HEK293T (cell line): ENCODE measurements at regions not wholly inside any gene's neighbourhood (a gene's known extent, or its start where the extent isn't known, plus 50 kb on each side); places are given as distances from the start of the nearest gene placed in this dataset.

Source experiments
- ARNT ChIP-seq: fragments of 450-650 bp; IDR thresholded peaks from 2 replicates; pipeline ENCODE4 v1.6.1; 2017; ENCODE audit warnings: mild to moderate bottlenecking
- BHLHE40 ChIP-seq: fragments of 450-650 bp; IDR thresholded peaks from 2 replicates; pipeline ENCODE4 v1.6.1; 2016; ENCODE audit warnings: mild to moderate bottlenecking, moderate library complexity, borderline replicate concordance
- ELF4 ChIP-seq: fragments of 450-650 bp; IDR thresholded peaks from 2 replicates; pipeline ENCODE4 v1.6.1; 2017; ENCODE audit warnings: antibody characterized with exemption
- FOXA1 ChIP-seq: fragments of 450-650 bp; IDR thresholded peaks from 2 replicates; pipeline ENCODE4 v1.6.1; 2016; ENCODE audit warnings: mild to moderate bottlenecking
- FOXK2 ChIP-seq: fragments of 450-650 bp; IDR thresholded peaks from 2 replicates; pipeline ENCODE4 v1.6.1; 2016; ENCODE audit warnings: mild to moderate bottlenecking
- FOXM1 ChIP-seq: fragments of 450-650 bp; IDR thresholded peaks from 2 replicates; pipeline ENCODE4 v1.6.1; 2017; ENCODE audit warnings: mild to moderate bottlenecking, borderline replicate concordance
- NFRKB ChIP-seq: fragments of 450-650 bp; IDR thresholded peaks from 2 replicates; pipeline ENCODE4 v1.6.1; 2016; ENCODE audit warnings: mild to moderate bottlenecking, moderate library complexity
- PKNOX1 ChIP-seq: fragments of 450-650 bp; IDR thresholded peaks from 2 replicates; pipeline ENCODE4 v1.6.1; 2016
- SP1 ChIP-seq: fragments of 450-650 bp; IDR thresholded peaks from 2 replicates; pipeline ENCODE4 v1.6.1; 2017
- TARDBP ChIP-seq: fragments of 450-650 bp; IDR thresholded peaks from 2 replicates; pipeline ENCODE4 v1.6.1; 2016

DNA sequence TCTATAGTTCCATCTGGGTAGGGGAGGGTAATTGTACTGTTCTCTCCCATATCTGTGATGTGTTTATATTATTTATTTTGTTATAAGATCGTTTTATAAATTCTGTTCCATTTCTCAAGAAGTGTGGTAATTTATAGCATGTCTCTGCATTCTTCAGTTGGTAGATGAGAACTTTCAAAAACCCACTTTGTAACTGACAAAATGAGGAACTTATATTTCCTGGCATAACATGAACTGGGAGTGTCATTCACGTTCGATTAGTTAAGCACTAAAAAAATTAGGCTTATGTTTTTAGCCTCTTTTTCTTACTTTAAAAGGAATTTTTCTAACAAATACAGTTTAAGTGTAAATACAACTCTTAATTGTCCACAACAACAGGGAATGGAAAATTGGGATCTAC is 230.8 kb downstream of the CGGBP1 start:
- TF ChIP-seq BHLHE40 = no peak
- no peak for TF ChIP-seq FOXM1
- no peak for TF ChIP-seq FOXK2
- TF ChIP-seq ELF4 = no peak
- TF ChIP-seq ARNT = no peak
- TF ChIP-seq NFRKB = no peak
- TF ChIP-seq SP1 = no peak
- no peak for TF ChIP-seq TARDBP
- TF ChIP-seq FOXA1 = no peak
- no peak for TF ChIP-seq PKNOX1
